Heart left ventricle (tissue), 13 donors: ENCODE measurements at regions not wholly inside any gene's neighbourhood (a gene's known extent, or its start where the extent isn't known, plus 50 kb on each side); places are given as distances from the start of the nearest gene placed in this dataset.

Source experiments
- POLR2A ChIP-seq, 2 donors: fragments of 450-650 bp; IDR thresholded peaks; one replicate each; pipeline ENCODE4 v1.6.1; 2017; ENCODE audit warnings: antibody characterized with exemption in 2 of 2, mild to moderate bottlenecking in 2 of 2, moderate library complexity in 2 of 2
- TF ChIP-seq, protein P1 (sequence below), 12 donors: fragments of 200-600 bp; sonication (generic) in 4 of 12; IDR thresholded peaks; one replicate each; pipeline versions ENCODE4 v1.5.0 to v1.8.0; 2018 to 2022; ENCODE audit warnings: antibody characterized with exemption in 12 of 12, mild to moderate bottlenecking in 5 of 12
- donor health status: ischemic (EF 13 %, LVEDD 7.1; RV severe dilation, severe dysfunction).
- donor health status: DM: no; HTN: yes; CAD: no.
- donor health status: DM: no; HTN: no; CAD: no.
- donor health status: ischemic (EF 25% LVEDD 6.9; RV normal size, moderate dysfunction).
- donor health status: ischemic (EF 25% LVEDD 5.7; RV mildly dilated, moderate dysfunction).
- donor health status: ischemic (EF 35%, LVEDD 5.7; RV mildly dilated, moderate dysfunction).
- donor health status: nonischemic (EF 11% LVEDD 7.7; RV severe dilation, severe dysfunction).
- donor health status: DM: yes; HTN: yes; CAD: no.
- donor health status: PGD.
- donor health status: ischemic (EF 29% LVEDD 5.4; RV normal size, mild dysfunction).
- donor health status: nonischemic (EF 23%, LVEDD 6.1; RV moderate dilation, normal function).

DNA sequence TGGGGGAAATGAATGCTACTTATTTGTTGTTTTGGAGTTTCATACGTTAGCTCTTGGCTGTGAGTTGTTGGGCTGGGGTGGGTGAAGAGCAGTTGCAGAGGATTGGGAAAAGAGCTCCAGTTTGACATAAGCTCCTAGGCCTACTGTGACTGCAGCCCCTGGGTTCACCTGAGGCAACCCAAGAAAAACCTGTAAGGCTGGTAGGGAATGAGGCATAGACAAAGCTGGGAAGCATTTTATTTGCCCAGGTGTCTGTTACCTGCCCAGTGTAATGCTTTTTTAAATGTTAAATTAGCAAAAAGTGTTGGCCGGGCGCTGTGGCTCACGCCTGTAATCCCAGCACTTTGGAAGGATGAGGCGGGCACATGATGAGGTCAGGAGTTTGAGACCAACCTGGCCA, 160.0 kb downstream of the FHIP1A start:
- TF ChIP-seq, protein P1, sequence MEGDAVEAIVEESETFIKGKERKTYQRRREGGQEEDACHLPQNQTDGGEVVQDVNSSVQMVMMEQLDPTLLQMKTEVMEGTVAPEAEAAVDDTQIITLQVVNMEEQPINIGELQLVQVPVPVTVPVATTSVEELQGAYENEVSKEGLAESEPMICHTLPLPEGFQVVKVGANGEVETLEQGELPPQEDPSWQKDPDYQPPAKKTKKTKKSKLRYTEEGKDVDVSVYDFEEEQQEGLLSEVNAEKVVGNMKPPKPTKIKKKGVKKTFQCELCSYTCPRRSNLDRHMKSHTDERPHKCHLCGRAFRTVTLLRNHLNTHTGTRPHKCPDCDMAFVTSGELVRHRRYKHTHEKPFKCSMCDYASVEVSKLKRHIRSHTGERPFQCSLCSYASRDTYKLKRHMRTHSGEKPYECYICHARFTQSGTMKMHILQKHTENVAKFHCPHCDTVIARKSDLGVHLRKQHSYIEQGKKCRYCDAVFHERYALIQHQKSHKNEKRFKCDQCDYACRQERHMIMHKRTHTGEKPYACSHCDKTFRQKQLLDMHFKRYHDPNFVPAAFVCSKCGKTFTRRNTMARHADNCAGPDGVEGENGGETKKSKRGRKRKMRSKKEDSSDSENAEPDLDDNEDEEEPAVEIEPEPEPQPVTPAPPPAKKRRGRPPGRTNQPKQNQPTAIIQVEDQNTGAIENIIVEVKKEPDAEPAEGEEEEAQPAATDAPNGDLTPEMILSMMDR (IDR thresholded peaks at IDR 0.05): no peak
- TF ChIP-seq POLR2A (IDR thresholded peaks at IDR 0.05): no peak
